ENCODE measurements at regions not wholly inside any gene's neighbourhood (a gene's known extent, or its start where the extent isn't known, plus 50 kb on each side); places are given as distances from the start of the nearest gene placed in this dataset.

DNA sequence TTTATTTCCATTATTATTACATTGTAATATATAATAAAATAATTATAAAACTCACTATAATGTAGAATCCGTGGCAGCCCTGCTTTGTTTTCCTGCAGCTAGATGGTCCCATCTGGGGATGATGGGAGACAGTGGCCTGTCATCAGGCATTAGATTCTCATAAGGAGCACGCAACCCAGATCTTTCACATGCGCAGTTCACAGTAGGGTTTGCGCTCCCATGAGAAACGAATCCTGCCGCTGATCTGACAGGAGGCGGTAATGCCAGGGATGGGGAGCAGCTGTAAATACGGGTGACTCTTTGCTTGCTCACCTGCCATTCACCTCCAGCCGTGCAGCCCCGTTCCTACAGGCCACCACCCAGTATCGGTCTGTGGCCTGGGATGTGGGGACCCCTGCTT, 1879.3 kb upstream of the WWC1 start:
- ATAC-seq: no peak
- H3K36me3 Mint-ChIP-seq: no peaks in the 10 kb centered on the region
- peaks cover 11% of the 10 kb centered on the region for H3K9me3 Mint-ChIP-seq
- H3K4me1 Mint-ChIP-seq: no peaks in the 10 kb centered on the region
- no peaks in the 10 kb centered on the region for H3K27me3 Mint-ChIP-seq
- H3K4me3 Mint-ChIP-seq: no peak overlapping the region
- H3K27ac Mint-ChIP-seq: no peak overlapping the region

DNA sequence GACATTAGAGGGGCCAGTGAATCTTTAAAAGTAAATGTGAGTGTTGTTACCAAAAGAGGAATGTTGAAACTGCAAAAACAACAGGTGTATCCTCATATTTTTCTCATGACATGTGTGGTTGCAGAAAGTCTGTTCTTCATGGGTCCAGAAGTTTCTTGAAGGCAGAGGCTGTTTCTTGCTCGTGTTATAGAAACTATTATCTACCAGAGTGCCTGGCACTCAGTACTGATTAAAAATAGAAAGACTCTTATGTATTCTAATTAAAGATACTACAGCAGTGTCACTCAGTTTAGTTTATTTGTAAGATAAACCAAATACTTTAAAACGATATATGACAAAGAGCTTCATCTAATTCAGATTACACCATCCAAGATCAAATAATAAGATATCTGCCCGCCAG, 1864.2 kb upstream of the WWC1 start:
- ATAC-seq: no peak
- H3K4me1 Mint-ChIP-seq: no peaks in the 10 kb centered on the region
- no peak overlapping the region for H3K4me3 Mint-ChIP-seq
- peaks cover 5% of the 10 kb centered on the region for H3K9me3 Mint-ChIP-seq
- no peaks in the 10 kb centered on the region for H3K36me3 Mint-ChIP-seq
- no peaks in the 10 kb centered on the region for H3K27me3 Mint-ChIP-seq
- H3K27ac Mint-ChIP-seq: no peak overlapping the region

DNA sequence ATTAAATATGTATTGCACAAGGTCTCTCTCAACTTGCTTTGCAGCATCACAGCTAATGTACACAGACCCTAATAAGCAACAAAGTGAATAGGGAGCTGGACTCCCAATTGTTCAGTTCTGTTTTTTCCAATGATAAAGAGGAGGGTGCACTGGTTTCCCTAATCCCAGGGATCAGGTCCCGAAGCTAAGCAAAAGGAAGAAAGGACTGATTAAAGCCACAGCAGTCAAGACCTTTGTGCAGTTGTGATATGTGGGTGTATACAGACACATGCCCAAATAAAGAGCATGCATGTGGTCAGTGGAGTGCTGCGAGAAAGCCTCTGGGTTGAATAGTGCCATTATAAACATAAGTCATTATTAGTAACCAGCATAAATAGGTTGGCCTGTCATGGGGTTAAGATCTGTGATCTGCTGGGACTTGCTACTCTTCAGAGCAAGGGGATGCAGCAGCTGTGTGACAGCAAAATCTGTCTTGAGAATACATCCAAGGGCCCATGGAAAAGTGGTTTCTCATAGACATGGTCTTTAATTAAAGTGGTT, 1863.1 kb upstream of the WWC1 start:
- no peaks in the 10 kb centered on the region for H3K36me3 Mint-ChIP-seq
- peaks cover 7% of the 10 kb centered on the region for H3K9me3 Mint-ChIP-seq
- H3K4me1 Mint-ChIP-seq: no peaks in the 10 kb centered on the region

DNA sequence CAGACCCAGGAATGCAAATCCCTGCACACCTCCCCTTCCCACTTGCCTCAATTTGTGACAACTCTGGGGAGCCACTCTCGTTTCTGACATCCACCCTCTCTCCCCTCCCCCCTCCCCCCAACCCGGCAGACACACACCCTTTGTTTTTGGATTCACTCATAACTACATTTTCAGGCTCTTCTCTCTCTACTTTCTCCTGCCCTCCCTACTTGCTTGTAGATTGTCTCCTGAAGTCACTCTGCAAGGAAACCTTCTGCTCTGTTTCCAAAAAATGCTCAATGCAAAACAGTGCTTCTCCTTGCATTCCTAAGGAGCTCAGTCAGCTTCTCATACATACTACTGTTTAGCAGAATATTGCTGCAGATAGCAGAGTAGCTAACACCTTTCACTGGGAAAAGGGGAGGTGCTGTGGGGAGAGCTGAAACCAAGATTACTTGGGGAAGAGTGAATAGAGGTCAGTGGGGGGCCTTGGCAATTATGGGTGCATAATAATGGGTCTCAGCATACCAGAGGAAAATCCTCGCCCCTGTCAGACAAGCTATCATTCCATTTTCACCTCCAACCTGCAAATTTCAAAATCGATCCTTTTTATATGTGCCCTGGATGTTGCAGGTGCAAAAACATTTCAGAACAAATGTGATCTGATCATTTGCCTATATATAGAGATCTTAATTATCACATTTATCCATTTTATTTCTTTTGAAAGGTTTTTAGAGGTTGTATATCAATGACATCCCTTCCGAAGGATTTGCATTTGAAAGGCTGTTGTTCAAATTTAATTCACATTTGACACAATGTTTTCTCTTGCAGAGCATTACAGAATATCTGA, 1860.7 kb upstream of the WWC1 start:
- H3K9me3 Mint-ChIP-seq: peaks cover 11% of the 10 kb centered on the region
- H3K27me3 Mint-ChIP-seq: no peaks in the 10 kb centered on the region
- no peak overlapping the region for H3K4me3 Mint-ChIP-seq
- no peak overlapping the region for H3K27ac Mint-ChIP-seq
- no peak for ATAC-seq
- H3K4me1 Mint-ChIP-seq: no peaks in the 10 kb centered on the region
- H3K36me3 Mint-ChIP-seq: no peaks in the 10 kb centered on the region

More for the DNA sequence above, 1863.1 kb upstream of the WWC1 start:
- no peak for ATAC-seq
- Mint-ChIP-seq H3K4me3 (no peak overlapping the region), H3K27ac (no peak overlapping the region), H3K27me3 (no peaks in the 10 kb centered on the region)

- no peaks in the 10 kb centered on the region for H3K27me3 Mint-ChIP-seq
- H3K27ac Mint-ChIP-seq: no peak overlapping the region
- H3K9me3 Mint-ChIP-seq: peaks cover 11% of the 10 kb centered on the region
- no peaks in the 10 kb centered on the region for H3K36me3 Mint-ChIP-seq
- no peak for ATAC-seq
- H3K4me3 Mint-ChIP-seq: no peak overlapping the region
- H3K4me1 Mint-ChIP-seq: no peaks in the 10 kb centered on the region
Observed at GRCh38 chr5:166431456-166431855, 1860.0 kb upstream of the WWC1 start.

DNA sequence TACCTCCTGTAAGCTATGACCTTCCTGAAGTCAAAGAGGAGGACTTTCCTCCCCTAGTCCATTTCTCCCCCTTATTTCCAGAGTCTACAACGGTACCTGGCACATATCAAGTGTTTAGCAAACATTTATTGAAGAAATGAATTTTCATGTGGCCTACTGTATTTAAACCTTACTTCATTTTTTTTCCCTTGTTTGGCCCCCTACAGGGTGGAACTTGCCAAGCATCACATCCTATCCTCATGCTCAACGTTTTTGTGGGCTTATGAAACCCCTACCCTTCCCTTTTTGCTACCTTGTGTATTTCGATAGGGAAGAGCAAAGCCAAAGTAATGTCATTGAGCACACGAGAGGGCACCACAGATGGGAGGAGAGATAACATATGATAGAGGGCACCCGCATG, 1857.8 kb upstream of the WWC1 start:
- no peaks in the 10 kb centered on the region for H3K4me1 Mint-ChIP-seq
- no peak for ATAC-seq
- no peaks in the 10 kb centered on the region for H3K36me3 Mint-ChIP-seq
- H3K27ac Mint-ChIP-seq: no peak overlapping the region
- H3K9me3 Mint-ChIP-seq: peaks cover 9% of the 10 kb centered on the region
- no peaks in the 10 kb centered on the region for H3K27me3 Mint-ChIP-seq
- H3K4me3 Mint-ChIP-seq: no peak overlapping the region

DNA sequence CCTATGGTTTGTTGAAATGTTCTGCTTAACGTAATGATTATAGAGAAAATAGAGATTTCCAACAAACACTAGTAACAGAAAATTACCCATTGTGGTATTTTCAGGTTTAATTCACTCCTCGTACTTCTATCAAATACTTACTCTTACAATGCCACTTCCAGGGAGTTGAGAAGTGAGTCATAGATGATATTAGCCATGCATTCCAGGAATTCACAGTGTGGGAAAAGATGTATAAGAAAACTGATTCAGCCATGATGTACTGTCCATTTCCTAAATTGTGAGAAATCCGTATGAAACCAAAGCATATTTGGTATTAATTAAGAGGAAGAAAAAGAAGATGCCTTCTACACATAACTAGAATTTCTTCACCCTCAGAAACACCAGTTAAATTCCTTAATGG, 1854.6 kb upstream of the WWC1 start:
- H3K4me1 Mint-ChIP-seq: no peaks in the 10 kb centered on the region

DNA sequence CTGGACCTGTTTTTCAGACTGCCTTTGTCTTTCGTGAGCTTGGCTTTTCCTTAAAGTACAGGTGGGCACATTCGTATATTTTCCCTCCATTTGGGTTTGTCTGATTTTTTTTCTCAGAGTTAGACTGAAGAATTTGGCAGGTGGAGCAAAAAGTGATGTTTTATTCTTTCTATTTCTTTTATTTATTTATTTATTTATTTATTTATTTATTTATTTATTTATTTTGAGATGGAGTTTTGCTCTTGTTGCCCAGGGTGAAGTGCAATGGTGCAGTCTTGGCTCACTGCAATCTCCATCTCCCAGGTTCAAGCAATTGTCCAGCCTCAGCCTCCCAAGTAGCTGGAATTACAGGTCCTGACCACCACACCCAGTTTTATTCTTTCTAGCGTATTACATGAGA, 1805.1 kb upstream of the WWC1 start:
- H3K27ac Mint-ChIP-seq: no peak overlapping the region
- H3K27me3 Mint-ChIP-seq: no peaks in the 10 kb centered on the region
- no peak for ATAC-seq
- H3K9me3 Mint-ChIP-seq: peaks cover 8% of the 10 kb centered on the region
- H3K4me1 Mint-ChIP-seq: no peaks in the 10 kb centered on the region
- H3K4me3 Mint-ChIP-seq: no peak overlapping the region
- H3K36me3 Mint-ChIP-seq: no peaks in the 10 kb centered on the region

More for the DNA sequence above, 1854.6 kb upstream of the WWC1 start:
- Mint-ChIP-seq H3K36me3 (no peaks in the 10 kb centered on the region), H3K27ac (no peak overlapping the region), H3K9me3 (peaks cover 11% of the 10 kb centered on the region), H3K27me3 (no peaks in the 10 kb centered on the region), H3K4me3 (no peak overlapping the region)
- ATAC-seq: no peak

GRCh38 chr5:166488560-166488959, 1802.9 kb upstream of the WWC1 start:
- no peaks in the 10 kb centered on the region for H3K36me3 Mint-ChIP-seq

GRCh38 chr5:166493040-166493439, 1798.4 kb upstream of the WWC1 start:
- H3K27ac Mint-ChIP-seq: no peak overlapping the region
- H3K4me1 Mint-ChIP-seq: no peaks in the 10 kb centered on the region
- H3K36me3 Mint-ChIP-seq: no peaks in the 10 kb centered on the region
- no peaks in the 10 kb centered on the region for H3K27me3 Mint-ChIP-seq
- ATAC-seq: no peak
- H3K4me3 Mint-ChIP-seq: no peak overlapping the region
- no peaks in the 10 kb centered on the region for H3K9me3 Mint-ChIP-seq

More at GRCh38 chr5:166488560-166488959, 1802.9 kb upstream of the WWC1 start:
- Mint-ChIP-seq H3K4me1 (no peaks in the 10 kb centered on the region), H3K9me3 (peaks cover 5% of the 10 kb centered on the region), H3K27ac (no peak overlapping the region), H3K4me3 (no peak overlapping the region), H3K27me3 (no peaks in the 10 kb centered on the region)
- no peak for ATAC-seq

DNA sequence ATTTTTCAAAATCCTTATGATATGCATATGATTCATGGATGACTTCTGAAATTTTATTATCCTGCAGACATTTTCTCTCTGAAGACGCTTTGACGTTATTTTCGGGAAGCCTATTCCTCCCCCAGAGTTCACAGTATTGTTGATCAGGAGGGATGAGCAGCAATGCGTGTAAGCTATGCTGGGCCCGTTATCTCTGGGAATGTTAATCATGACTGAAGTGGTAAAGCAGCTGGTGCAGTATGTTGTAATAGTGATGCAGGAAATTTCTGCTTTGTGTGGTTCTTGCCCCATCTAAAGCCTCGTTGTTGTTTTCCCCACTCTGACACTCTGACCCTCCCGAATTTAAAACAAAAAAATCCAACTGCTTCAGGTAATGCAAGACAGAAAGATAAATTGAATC, 1797.8 kb upstream of the WWC1 start:
- no peaks in the 10 kb centered on the region for H3K27me3 Mint-ChIP-seq
- no peaks in the 10 kb centered on the region for H3K36me3 Mint-ChIP-seq
- H3K4me1 Mint-ChIP-seq: no peaks in the 10 kb centered on the region
- H3K27ac Mint-ChIP-seq: no peak overlapping the region
- no peaks in the 10 kb centered on the region for H3K9me3 Mint-ChIP-seq
- no peak overlapping the region for H3K4me3 Mint-ChIP-seq
- no peak for ATAC-seq

DNA sequence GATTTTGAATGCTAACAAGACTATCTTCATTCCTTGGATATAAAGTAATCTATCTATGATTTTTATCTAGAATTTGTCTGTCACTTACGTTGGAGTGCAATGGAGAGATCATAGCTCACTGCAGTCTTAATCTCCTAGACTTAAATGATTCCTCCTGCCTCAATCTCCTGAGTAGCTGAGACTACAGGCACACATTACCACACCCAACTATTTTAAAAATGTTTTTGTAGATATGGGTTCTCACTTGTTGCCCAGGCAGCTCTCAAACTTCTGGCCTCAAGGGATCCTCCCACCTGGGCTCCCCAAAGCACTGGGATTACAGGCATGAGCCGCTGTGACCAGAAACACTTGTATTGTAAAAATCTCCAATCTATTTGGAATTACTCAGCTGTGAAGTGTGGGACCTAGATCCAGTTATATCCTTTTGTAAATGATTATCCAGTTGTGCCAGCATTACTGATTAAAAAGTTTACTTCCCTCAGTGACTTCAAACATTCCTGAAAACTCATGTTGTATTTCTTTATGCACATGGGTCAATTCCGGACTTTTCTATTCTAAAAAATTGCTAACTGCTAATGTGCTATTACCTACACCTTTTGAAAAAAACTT, 1793.8 kb upstream of the WWC1 start:
- Mint-ChIP-seq H3K27ac (no peak overlapping the region), H3K27me3 (no peaks in the 10 kb centered on the region), H3K36me3 (no peaks in the 10 kb centered on the region), H3K4me3 (no peak overlapping the region), H3K9me3 (no peaks in the 10 kb centered on the region), H3K4me1 (no peaks in the 10 kb centered on the region)
- ATAC-seq: no peak

DNA sequence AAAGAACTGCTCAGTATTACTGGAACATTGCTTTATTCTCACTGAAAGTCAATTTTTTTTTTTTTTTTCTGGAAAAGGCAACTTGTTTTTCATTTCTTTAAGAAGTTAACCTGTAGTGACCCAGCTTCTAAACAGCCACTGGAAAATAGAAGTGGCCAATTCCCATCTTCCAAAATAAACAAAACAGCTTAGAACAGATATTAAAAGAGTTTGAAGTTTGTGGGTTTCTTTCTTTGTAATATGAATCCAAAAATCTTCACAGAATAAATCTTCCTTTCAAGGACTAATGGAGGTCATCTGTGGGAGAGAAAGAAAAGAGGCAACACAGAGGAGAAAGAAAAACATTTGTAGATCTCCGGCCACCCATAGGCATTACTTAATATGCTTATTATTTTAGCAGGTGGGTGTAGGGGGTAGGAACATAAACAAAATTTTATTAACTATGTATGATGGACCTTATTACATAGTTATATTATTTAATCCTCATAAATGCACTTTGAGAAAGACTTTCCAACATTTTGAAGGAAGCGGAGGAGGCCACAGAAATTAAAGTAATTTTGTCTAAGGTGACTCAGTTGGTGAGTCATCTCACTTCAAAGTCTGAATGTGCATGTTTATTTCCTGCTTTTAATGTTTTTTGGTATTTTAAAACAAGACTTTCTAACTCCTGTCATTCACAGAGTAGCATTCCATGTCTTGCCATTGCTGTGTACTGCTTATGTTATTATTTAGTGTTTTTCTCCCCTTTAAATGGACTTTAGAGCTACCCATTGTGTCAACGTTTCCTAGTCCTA, 1791.8 kb upstream of the WWC1 start:
- Mint-ChIP-seq H3K4me3 (no peak overlapping the region), H3K27ac (no peak overlapping the region), H3K27me3 (no peaks in the 10 kb centered on the region), H3K9me3 (no peaks in the 10 kb centered on the region), H3K4me1 (no peaks in the 10 kb centered on the region), H3K36me3 (no peaks in the 10 kb centered on the region)
- ATAC-seq: no peak

DNA sequence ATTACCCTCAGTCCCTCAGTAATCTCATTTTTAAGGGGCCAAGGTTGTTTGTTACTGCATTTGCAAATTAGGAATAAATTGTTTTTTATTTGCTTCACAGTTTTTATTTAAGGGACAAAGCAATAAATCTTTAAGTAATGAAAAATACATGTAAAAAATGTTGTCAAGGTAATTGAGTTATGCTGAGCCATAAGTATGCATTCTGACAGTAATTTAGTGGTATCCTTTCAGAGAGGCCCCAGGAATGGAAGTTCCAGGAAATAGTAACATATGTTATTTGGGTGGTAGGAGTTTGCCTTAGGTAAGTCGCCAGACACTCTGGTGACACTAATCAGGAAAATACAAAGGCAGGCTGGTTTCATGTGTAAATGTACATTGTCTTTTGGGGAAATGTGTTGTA, 1787.9 kb upstream of the WWC1 start:
- no peak overlapping the region for H3K27ac Mint-ChIP-seq
- H3K36me3 Mint-ChIP-seq: no peaks in the 10 kb centered on the region
- no peak for ATAC-seq
- H3K4me3 Mint-ChIP-seq: no peak overlapping the region
- H3K9me3 Mint-ChIP-seq: peaks cover 3% of the 10 kb centered on the region
- H3K27me3 Mint-ChIP-seq: no peaks in the 10 kb centered on the region
- no peaks in the 10 kb centered on the region for H3K4me1 Mint-ChIP-seq

DNA sequence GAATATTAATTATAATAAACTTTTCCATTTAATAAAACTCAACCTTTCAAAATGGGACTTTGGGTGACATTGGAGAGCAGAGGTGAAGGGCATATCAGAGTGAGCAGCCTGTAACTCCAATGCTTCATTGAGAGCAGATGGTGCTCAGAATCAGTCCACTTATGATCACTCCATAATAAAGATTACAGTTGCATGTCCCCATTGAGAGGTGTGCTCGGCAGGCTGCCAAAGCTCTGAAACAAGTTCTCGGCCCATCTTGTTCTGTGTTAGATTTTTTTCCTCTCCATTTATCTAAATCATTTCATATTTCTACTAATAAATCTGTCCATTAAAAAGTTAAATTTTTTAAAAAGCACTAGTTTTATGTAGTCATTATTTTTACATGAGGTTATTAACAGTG, 1786.4 kb upstream of the WWC1 start:
- Mint-ChIP-seq H3K27ac (no peak overlapping the region), H3K36me3 (no peaks in the 10 kb centered on the region), H3K27me3 (no peaks in the 10 kb centered on the region), H3K4me3 (no peak overlapping the region), H3K9me3 (peaks cover 3% of the 10 kb centered on the region), H3K4me1 (no peaks in the 10 kb centered on the region)
- ATAC-seq: no peak
